ENCODE measurements at regions not wholly inside any gene's neighbourhood (a gene's known extent, or its start where the extent isn't known, plus 50 kb on each side); places are given as distances from the start of the nearest gene placed in this dataset.
A peak's percentile ranks its signal among the peaks of the same experiment; 100 is the strongest.

GRCh38 chr17:34107019-34107418 is 148.1 kb upstream of the CCL2 start:
- Histone ChIP-seq H3K9me3 (ENCODE audit: low read length) (no peaks in the 10 kb centered on the region), H3K36me3 (replicated peaks in 1 of 2; ENCODE audit: control insufficient read depth in 1 of 2, insufficient read depth in 2 of 2, low read length in 2 of 2) (no peaks in the 10 kb centered on the region), H3K4me3 (replicated peaks in 1 of 3; ENCODE audit: insufficient read depth in 1 of 3, low read depth in 2 of 3, low read length in 3 of 3) (no peak overlapping the region), H3K79me2 (ENCODE audit: insufficient read depth, low read length) (no peaks in the 10 kb centered on the region), H3K9ac (ENCODE audit: insufficient read depth, low read depth, low read length) (no peak overlapping the region), H3K4me1 (ENCODE audit: insufficient read depth, low read length) (0 out of 2 replicates have a peak, but pooled peaks cover 7% of the 10 kb centered on the region), H3K27ac (ENCODE audit: extremely low read length, insufficient read depth, low read length) (no peak overlapping the region), H3K4me2 (ENCODE audit: low read depth, low read length) (no peak overlapping the region), H4K20me1 (ENCODE audit: insufficient read depth, low read length) (no peaks in the 10 kb centered on the region), H2AFZ (ENCODE audit: low read length) (no peak overlapping the region), H3K27me3 (ENCODE audit: control insufficient read depth in 1 of 2, insufficient read depth in 2 of 2, low read length in 2 of 2) (no peaks in the 10 kb centered on the region)
- WGBS (ENCODE audit: low lambda C conversion rate): 0% methylated on average over 2 of the region's 2 CpGs
- FAIRE-seq: peak; percentile 21
- intact Hi-C loops (cut with micrococcal nuclease; ENCODE audit: unreplicated experiment): no loop called here
- peak; percentile 9 for DNase-seq (ENCODE audit: low spot score)
- peak; percentile 36; the same call in 2 of the 3 replicates for ATAC-seq
- in situ Hi-C loops (cut with HindIII; ENCODE audit: extremely low pct_ligation_motif_present, low pct_unique_long_range_greater_than_20kb): no loop called here
- no TSS peak for BruUV-seq (replicated peaks)
- CTCF ChIA-PET (ENCODE audit: low intra/inter-chr PET ratio, low total read pairs): no interaction called here
- POLR2A ChIA-PET: no interaction called here
- TF ChIP-seq EP300 (IDR thresholded peaks at IDR 0.05; ENCODE audit: low read depth in 2 of 2, low read length in 2 of 2) (no peak), EP300 (CRISPR knock-in tag; IDR thresholded peaks at IDR 0.05; ENCODE audit: borderline replicate concordance) (no peak), ZSCAN21 (CRISPR knock-in tag; IDR thresholded peaks at IDR 0.05; ENCODE audit: borderline replicate concordance) (no peak), CEBPB (IDR thresholded peaks at IDR 0.05; ENCODE audit: borderline replicate concordance, low read depth, low read length) (peak; percentile 21; the same call in 1 of the 2 replicates), MLXIP (CRISPR knock-in tag; IDR thresholded peaks at IDR 0.05; ENCODE audit: borderline replicate concordance) (no peak), RFX5 (IDR thresholded peaks at IDR 0.05; ENCODE audit: low read depth, low read length) (no peak), SCMH1 (CRISPR knock-in tag; IDR thresholded peaks at IDR 0.05; ENCODE audit: borderline replicate concordance) (no peak), DMTF1 (CRISPR knock-in tag; IDR thresholded peaks at IDR 0.05) (no peak), BORCS8-MEF2B (CRISPR knock-in tag; IDR thresholded peaks at IDR 0.05) (no peak), HNF4A (CRISPR knock-in tag; IDR thresholded peaks at IDR 0.05) (peak; percentile 72), MBD4 (IDR thresholded peaks at IDR 0.05; ENCODE audit: borderline replicate concordance, low read length) (no peak), ZNF557 (CRISPR knock-in tag; IDR thresholded peaks at IDR 0.05) (no peak), GATAD2A (CRISPR knock-in tag; IDR thresholded peaks at IDR 0.05) (0 out of 2 replicates have a peak, but pooled peaks have one; percentile 14), SALL1 (CRISPR knock-in tag; IDR thresholded peaks at IDR 0.05) (no peak), MIXL1 (CRISPR knock-in tag; IDR thresholded peaks at IDR 0.05) (no peak), ZFP62 (CRISPR knock-in tag; IDR thresholded peaks at IDR 0.05) (no peak), ZNF317 (CRISPR knock-in tag; IDR thresholded peaks at IDR 0.05) (no peak), ARNT (IDR thresholded peaks at IDR 0.05) (no peak), PHF21A (CRISPR knock-in tag; IDR thresholded peaks at IDR 0.05) (no peak), FOXO4 (CRISPR knock-in tag; conservative IDR thresholded peaks at IDR 0.05) (no peak)

Data from HepG2 (cell line).